Loucy (cell line): ENCODE measurements at regions not wholly inside any gene's neighbourhood (a gene's known extent, or its start where the extent isn't known, plus 50 kb on each side); places are given as distances from the start of the nearest gene placed in this dataset.

ENCODE experiments used
- EZH2phosphoT487 ChIP-seq: fragments of 200-600 bp; IDR thresholded peaks from 2 replicates; pipeline ENCODE4 v1.6.1; 2018; ENCODE audit warnings: antibody characterized with exemption, mild to moderate bottlenecking, moderate library complexity, borderline replicate concordance
- TF ChIP-seq, protein P1 (sequence below): fragments of 200-600 bp; sonication (generic); conservative IDR thresholded peaks from 2 replicates; pipeline ENCODE4 v1.5.1; 2014; ENCODE audit warnings: mild to moderate bottlenecking, antibody characterized with exemption, low read length

DNA sequence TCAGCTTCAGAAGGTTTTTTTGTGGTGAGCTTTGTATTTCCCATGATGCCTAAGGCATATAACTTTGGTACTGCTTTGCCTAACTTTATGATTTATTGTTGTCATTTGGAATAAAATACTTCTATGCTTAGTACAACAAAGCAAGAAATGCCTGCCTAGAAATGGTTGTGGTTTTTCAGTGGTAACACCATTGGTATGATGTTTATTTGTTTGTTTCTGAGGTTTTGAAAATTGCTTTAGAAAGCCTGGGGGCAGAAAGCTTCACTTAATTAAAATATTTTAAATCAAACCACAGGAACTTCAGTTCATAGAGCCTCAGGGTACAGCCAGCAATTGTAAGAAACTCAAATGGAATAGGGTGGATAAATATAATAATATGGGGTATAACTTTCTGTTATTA is 351.2 kb upstream of the MAP3K7 start:
- TF ChIP-seq, protein P1, sequence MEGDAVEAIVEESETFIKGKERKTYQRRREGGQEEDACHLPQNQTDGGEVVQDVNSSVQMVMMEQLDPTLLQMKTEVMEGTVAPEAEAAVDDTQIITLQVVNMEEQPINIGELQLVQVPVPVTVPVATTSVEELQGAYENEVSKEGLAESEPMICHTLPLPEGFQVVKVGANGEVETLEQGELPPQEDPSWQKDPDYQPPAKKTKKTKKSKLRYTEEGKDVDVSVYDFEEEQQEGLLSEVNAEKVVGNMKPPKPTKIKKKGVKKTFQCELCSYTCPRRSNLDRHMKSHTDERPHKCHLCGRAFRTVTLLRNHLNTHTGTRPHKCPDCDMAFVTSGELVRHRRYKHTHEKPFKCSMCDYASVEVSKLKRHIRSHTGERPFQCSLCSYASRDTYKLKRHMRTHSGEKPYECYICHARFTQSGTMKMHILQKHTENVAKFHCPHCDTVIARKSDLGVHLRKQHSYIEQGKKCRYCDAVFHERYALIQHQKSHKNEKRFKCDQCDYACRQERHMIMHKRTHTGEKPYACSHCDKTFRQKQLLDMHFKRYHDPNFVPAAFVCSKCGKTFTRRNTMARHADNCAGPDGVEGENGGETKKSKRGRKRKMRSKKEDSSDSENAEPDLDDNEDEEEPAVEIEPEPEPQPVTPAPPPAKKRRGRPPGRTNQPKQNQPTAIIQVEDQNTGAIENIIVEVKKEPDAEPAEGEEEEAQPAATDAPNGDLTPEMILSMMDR = no peak
- TF ChIP-seq EZH2phosphoT487 = no peak
